ENCODE measurements at regions not wholly inside any gene's neighbourhood (a gene's known extent, or its start where the extent isn't known, plus 50 kb on each side); places are given as distances from the start of the nearest gene placed in this dataset.

DNA sequence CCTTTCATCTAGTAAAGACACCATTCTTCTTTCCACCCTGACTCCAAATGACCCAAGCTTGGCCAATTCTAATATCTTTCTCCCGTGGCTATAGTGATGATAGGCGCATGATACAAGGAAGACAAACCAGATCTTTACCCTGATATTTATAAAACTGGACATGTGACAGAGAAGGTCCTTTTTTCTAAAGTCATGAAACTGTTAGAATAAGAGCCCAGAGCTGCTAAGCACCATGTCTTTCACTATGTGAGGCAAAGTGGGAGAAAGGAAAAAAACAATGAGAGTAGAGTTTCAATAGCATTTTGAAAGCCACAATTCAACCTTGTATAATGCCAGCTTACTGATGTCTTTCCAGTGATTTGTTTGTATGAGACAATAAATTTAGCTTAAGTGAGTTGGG, 212.4 kb downstream of the RASSF9 start:
- TF ChIP-seq, protein P1, sequence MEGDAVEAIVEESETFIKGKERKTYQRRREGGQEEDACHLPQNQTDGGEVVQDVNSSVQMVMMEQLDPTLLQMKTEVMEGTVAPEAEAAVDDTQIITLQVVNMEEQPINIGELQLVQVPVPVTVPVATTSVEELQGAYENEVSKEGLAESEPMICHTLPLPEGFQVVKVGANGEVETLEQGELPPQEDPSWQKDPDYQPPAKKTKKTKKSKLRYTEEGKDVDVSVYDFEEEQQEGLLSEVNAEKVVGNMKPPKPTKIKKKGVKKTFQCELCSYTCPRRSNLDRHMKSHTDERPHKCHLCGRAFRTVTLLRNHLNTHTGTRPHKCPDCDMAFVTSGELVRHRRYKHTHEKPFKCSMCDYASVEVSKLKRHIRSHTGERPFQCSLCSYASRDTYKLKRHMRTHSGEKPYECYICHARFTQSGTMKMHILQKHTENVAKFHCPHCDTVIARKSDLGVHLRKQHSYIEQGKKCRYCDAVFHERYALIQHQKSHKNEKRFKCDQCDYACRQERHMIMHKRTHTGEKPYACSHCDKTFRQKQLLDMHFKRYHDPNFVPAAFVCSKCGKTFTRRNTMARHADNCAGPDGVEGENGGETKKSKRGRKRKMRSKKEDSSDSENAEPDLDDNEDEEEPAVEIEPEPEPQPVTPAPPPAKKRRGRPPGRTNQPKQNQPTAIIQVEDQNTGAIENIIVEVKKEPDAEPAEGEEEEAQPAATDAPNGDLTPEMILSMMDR (IDR thresholded peaks at IDR 0.05): no peak
- TF ChIP-seq POLR2AphosphoS5 (IDR thresholded peaks at IDR 0.05) (no peak), EP300 (IDR thresholded peaks at IDR 0.05) (no peak)

Measured in suprapubic skin (tissue), 4 donors.